NCI-H82 treated with DMSO at 0.1 percent for 48 hours (cell line): ENCODE measurements at regions not wholly inside any gene's neighbourhood (a gene's known extent, or its start where the extent isn't known, plus 50 kb on each side); places are given as distances from the start of the nearest gene placed in this dataset.
"Not testable (repeated sequence)": the region's sequence is repeated elsewhere in the genome, so short reads cannot be mapped to it uniquely, and the experiment has no call there.

Source experiments
- DNase-seq: peaks from one replicate; lab custom pipeline; 2025; ENCODE audit not compliant: unreplicated experiment; lab: John Stamatoyannopoulos, UW

DNA sequence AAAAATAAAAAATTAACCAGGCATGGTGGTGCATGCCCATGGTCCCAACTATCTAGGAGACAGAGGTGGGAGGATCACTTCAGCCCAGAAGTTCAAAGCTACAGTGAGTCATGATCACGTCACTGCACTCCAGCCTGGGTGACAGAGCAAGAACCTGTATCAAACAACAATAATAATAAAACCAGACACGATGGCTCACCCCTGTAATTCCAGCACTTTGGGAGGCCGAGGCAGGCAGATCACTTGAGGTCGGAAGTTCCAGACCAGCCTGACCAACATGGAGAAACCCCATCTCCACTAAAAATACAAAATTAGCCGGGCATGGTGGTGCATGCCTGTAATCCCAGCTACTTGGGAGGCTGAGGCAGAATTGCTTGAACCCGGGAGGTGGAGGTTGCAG lies 159.4 kb downstream of the SKIDA1 start:
- not testable (repeated sequence) for DNase-seq

DNA sequence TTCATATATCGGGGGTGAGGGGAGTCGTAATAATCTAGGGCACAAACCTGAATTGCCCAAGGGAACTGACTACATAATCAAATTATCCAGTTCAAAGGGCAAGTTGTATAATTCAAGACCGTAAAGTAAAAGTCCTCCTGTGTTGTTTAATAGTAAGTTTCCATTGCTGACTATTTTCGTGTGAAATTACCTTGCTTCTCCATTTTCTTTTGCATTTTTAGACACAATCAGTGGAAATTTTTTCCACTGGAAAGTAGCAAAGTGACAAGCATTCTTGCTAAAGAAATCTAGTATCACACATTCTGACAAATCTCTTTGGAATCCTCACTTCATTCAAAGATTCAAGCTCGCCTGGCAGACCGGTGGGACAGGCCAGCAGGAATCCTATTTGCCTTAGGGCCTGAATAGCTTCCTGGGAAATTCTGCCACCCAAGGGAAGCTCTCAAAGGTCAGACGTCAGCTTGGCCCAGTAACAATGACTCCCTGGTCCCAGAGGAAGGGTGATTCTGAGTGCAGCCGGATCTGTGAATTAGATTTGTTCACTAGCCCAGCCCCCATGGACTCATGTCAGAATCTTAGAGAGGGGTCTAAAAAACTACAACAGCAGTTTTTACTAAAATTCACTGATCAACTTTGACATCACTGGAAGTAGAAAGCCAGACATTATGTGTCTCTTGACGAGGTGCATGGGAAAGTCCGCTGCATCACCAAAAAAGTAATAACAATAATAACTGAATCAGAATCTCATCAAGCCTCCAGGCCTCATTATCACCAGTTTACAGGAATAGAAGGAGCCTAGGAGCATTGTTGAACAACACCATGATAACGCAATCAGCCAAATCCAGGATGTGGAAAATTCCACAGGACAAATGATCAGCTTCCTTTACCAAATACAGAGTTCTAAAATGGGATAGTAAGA lies 161.0 kb downstream of the SKIDA1 start:
- DNase-seq, result no peak

DNA sequence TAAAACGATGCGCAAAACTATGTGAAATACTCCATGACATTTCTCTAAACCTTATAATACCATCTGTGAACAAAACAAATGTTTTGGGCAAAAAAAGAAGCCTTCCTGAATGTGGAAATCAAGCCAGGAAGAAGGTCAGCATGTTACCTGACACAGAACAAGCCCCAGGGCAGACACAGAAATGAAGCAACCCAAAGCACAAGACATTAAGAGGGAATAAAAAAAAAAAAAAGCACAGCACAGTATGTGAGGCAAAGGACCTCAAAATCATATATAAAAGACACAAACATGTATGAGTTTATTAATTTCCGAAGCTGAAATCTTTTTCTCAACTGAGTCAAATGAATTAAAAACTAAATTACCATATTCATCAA lies 161.8 kb downstream of the SKIDA1 start:
- no peak for DNase-seq

GRCh38 chr10:21363092-21363730 lies 162.3 kb downstream of the SKIDA1 start:
- DNase-seq, result no peak

DNA sequence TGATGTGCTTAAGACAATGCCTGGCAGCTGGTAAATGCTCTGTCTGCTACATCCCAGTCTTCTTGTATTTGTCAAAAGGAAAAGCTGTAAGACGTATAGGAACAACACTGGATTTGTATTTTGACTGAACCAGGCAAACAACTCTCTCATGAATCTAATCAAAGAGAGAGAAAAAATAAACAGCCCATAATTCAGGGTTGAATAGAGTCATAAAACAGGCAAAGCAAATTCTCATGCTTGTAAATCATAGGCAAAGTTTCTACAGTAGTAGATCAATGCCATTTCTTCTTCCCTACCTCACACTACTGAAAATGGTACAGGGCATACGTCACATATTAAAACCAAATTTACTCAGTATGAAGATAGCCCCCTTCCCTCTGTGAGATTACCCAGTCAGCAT lies 166.3 kb downstream of the SKIDA1 start:
- DNase-seq, result no peak

- DNase-seq, result no peak
Measured at GRCh38 chr10:21355591-21356011, 169.9 kb downstream of the SKIDA1 start.

- no peak for DNase-seq
Measured at GRCh38 chr10:21352886-21353285, 172.6 kb downstream of the SKIDA1 start.

DNA sequence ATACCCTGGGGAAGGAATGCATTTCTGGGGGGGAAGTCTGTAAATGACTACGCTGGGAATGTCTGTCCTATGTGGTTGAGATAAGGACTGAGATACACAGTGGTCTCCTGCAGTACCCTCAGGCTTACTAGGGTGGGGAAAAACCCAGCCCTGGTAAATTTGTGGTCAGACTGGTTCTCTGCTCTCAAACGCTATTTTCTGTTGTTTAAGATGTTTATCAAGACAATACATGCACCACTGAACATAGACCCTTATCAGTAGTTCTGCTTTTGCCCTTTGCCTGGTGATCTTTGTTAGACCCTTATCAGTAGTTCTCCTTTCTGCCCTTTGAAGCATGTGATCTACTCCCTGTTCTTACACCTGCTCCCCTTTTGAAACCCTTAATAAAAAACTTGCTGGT lies 173.9 kb downstream of the SKIDA1 start:
- not testable (repeated sequence) for DNase-seq

- DNase-seq, result no peak
Measured at GRCh38 chr10:21349912-21350286, 175.6 kb downstream of the SKIDA1 start.

DNA sequence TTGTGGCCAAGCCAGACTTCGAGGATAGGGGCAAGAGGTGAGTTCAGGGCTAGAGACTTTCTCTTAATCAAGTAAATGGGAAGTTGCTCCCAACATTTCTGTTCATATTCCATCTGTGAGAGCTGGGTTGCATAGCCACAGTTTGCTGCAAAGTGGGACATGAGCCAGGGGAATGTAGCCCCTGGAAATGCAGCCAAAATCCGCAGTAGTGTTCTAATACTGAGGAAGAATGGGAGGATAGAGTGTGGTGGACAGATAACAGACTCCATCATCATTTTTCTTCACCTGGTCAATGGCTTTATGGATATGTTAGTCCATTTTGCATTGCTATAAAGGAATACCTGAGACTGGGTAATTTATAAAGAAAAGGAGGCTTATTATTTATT lies 177.7 kb downstream of the SKIDA1 start:
- no peak for DNase-seq

- no peak for DNase-seq
Measured at GRCh38 chr10:21347043-21347784, 178.3 kb downstream of the SKIDA1 start.

- DNase-seq, result no peak
Measured at GRCh38 chr10:21343087-21343486, 182.4 kb downstream of the SKIDA1 start.

GRCh38 chr10:21342499-21342898 lies 183.0 kb downstream of the SKIDA1 start:
- DNase-seq, result not testable (repeated sequence)

- no peak for DNase-seq
Measured at GRCh38 chr10:21340331-21340730, 185.2 kb downstream of the SKIDA1 start.

DNA sequence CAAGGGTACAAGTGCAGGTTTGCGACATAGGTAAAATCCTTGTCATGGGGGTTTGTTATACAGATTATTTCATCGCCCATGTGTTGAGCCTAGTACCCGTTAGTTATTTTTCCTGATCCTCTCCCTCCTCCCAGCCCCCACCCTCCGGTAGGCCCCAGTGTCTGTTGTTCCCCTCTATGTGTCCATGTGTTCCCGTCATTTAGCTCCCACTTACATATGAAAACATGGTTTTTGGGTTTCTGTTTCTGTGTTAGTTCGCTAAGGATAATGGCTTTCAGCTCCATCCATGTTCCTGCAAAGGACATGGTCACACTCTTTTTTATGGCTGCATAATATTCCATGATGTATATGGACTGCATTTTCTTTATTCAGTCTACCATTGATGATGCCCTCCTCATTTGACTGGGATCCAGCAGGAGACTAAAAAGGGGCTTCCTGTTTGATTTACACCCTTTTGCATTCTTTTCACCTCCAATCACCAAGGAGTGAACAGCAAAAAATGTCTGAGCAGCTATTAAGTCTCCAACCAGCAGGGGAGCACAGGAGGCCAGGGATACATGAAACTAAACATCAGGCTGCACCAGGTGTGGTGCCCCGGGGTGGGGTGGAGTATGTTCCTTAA lies 188.2 kb downstream of the SKIDA1 start:
- DNase-seq, result no peak

DNA sequence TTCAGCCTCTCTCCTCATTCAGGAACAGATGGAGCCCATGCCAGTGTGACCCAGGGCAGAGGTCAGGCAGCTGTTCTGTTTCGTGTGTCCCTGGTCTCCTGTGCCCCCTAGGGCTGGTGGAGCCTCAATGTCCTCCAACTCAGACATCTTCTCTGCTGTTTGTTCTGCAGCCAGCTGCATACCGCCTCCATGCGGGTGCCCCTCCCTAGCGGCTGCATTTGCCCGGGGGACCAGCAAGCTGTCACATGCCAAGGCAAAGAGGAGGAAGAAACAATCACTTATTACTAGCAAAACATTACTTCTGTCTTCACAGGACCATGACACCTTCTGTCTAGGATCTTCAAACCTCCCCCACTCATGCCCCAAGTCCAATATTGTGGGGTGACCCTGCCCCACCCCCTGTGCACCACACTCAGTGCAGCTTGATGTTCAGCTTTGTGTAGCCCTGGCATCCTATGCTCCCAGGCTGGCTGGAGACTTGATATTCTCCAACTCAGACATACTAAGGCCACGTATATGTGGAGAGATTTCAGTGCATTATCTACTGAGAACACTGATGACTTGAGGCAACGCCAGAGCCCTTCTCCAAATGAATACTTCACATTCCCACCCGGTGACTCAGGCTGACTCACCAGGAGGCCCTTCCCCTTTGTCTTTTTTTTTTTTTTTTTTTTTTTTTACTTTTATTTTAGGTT lies 188.9 kb downstream of the SKIDA1 start:
- no peak for DNase-seq

- no peak for DNase-seq
Measured at GRCh38 chr10:21334891-21335696, 190.4 kb downstream of the SKIDA1 start.

DNA sequence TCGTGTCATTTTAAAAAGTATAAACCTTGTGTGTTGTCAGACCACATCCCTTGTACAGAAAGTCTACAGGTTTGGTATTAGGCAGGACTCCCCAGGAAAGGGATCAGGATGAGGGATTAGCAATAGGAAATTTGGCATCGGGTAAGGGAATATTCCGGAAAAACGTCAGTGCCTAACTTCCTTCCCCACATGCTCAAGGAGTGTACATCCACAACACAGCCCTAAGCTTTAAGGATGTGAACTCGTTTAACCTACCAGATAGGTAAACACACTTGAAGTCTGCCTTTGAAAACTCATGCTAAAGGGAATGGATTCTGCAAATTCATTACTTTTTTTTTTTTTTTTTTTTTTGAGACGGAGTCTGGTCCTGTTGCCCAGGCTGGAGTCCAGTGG lies 194.9 kb downstream of the SKIDA1 start:
- DNase-seq, result no peak

DNA sequence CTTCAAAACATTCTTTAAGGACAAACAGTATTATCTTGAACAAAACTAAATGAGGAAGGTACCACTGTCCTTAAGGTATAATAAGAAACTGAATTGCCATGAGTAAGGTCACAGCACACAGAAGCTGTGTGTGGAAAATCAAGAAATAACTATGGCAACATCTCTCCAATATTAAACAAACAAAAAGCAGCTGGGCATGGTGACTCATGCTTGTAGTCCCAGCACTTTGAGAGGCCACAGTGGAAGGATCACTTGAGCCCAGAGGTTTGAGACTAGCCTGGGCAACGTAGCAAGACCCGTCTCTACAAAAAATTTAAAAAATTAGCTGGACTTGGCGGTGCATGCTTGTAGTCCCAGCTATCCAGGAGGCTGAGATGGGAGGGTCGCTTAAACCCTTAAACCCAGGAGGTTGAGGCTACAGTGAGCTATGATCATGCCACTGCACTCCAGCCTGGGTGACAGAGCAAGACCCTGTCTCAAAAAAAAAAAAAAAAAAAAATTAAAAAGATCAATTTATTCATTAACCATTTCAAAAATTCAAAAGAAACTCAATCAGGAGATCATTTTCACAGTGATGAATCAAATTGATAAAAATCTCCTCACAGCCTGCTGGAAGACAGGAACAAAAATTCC lies 195.4 kb downstream of the SKIDA1 start:
- no peak for DNase-seq
